H1 (cell line): ENCODE measurements at regions not wholly inside any gene's neighbourhood (a gene's known extent, or its start where the extent isn't known, plus 50 kb on each side); places are given as distances from the start of the nearest gene placed in this dataset.

Experiments used
- CHD2 ChIP-seq: IDR thresholded peaks from 2 replicates; pipeline ENCODE4 v1.6.1; 2012; ENCODE audit warnings: low read length, improper control_type of control experiment
- CTBP2 ChIP-seq: IDR thresholded peaks from 2 replicates; pipeline ENCODE4 v1.7.0; 2011; ENCODE audit warnings: borderline replicate concordance, mild to moderate bottlenecking, moderate library complexity, mixed read lengths, low read length; ENCODE audit not compliant: insufficient read depth, insufficient read length
- MAFK ChIP-seq: IDR thresholded peaks from 2 replicates; pipeline ENCODE4 v1.6.1; 2012; ENCODE audit warnings: low read depth, mild to moderate bottlenecking, improper control_type of control experiment, low read length
- SRF ChIP-seq: IDR thresholded peaks from 2 replicates; pipeline ENCODE4 v1.6.1; 2011; ENCODE audit warnings: mild to moderate bottlenecking, low read depth, low read length, moderate library complexity
- TF ChIP-seq, protein P1 (sequence below), 3 experiments: IDR thresholded peaks; 1 replicate in 2 of 3; 2 replicates in 1 of 3; pipeline versions ENCODE4 v1.5.1 to v1.6.1; 2011; ENCODE audit warnings: low read length in 3 of 3, mild to moderate bottlenecking in 3 of 3, inconsistent platforms in 2 of 3, low read depth in 1 of 3, moderate library complexity in 1 of 3; ENCODE audit not compliant: insufficient read depth in 1 of 3; ENCODE audit errors: control extremely low read depth in 1 of 3

DNA sequence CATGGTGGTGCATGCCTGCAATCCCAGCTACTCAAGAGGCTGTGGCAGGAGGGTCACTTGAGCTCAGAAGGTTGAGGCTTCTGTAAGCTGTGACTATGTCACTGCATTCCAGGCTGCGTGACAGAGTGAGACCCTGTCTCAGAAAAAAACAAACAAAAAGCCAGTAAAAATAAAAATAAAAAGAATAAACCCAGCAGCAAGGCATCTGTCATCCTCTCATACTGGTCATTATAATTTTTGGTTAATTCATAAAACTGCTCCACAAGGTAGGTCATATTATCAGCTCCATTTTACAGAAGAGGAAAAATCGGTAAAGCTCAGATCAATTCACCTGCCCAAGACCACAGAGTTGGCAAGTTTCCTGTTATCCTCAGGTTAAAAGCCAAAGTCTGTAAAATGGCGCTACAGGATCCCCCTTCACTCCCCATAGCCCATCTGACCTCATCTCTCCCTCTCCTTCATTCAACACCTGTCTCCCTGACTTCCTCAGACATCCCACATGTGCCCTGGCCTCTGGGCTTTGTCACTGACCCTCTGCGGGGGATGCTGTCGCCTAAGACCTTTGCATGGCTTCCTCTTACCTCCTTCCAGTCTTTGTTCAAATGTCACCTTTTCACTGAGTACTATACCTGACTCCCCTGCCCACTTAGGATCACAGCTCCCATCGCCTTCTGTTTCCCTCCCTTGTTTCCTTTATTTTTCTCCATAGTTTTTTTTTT, 213.2 kb upstream of the ZNF217 start (continued):
- TF ChIP-seq, protein P1, sequence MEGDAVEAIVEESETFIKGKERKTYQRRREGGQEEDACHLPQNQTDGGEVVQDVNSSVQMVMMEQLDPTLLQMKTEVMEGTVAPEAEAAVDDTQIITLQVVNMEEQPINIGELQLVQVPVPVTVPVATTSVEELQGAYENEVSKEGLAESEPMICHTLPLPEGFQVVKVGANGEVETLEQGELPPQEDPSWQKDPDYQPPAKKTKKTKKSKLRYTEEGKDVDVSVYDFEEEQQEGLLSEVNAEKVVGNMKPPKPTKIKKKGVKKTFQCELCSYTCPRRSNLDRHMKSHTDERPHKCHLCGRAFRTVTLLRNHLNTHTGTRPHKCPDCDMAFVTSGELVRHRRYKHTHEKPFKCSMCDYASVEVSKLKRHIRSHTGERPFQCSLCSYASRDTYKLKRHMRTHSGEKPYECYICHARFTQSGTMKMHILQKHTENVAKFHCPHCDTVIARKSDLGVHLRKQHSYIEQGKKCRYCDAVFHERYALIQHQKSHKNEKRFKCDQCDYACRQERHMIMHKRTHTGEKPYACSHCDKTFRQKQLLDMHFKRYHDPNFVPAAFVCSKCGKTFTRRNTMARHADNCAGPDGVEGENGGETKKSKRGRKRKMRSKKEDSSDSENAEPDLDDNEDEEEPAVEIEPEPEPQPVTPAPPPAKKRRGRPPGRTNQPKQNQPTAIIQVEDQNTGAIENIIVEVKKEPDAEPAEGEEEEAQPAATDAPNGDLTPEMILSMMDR (IDR thresholded peaks at IDR 0.05; ENCODE audit: control extremely low read depth in 1 of 3, insufficient read depth in 1 of 3, low read depth in 1 of 3, low read length in 3 of 3): no peak
- TF ChIP-seq SRF: no peak
- no peak for TF ChIP-seq CHD2
- TF ChIP-seq MAFK: no peak
- TF ChIP-seq CTBP2: no peak
